Chondrocyte (in vitro differentiated cells): ENCODE measurements at regions not wholly inside any gene's neighbourhood (a gene's known extent, or its start where the extent isn't known, plus 50 kb on each side); places are given as distances from the start of the nearest gene placed in this dataset.

ENCODE experiments used
- DNase-seq: peaks from one replicate; pipeline ENCODE4 v3.0.0; 2021; ENCODE audit warnings: mixed read lengths, low spot score
- H3K27ac Mint-ChIP-seq: one replicate; pipeline ENCODE4 v1.8.0; 2021; ENCODE audit warnings: mild to moderate bottlenecking, moderate library complexity, mixed read lengths; ENCODE audit not compliant: unreplicated experiment
- H3K27me3 Mint-ChIP-seq: 2 replicates; pipeline ENCODE4 v1.8.0; 2021; ENCODE audit warnings: low read depth, mixed read lengths
- H3K36me3 Mint-ChIP-seq: 2 replicates; pipeline ENCODE4 v1.8.0; 2021; ENCODE audit warnings: low read depth, mixed read lengths
- H3K4me1 Mint-ChIP-seq: 2 replicates; pipeline ENCODE4 v1.8.0; 2021; ENCODE audit warnings: low read depth, mild to moderate bottlenecking, mixed read lengths
- H3K4me3 Mint-ChIP-seq: one replicate; pipeline ENCODE4 v1.8.0; 2021; ENCODE audit warnings: mild to moderate bottlenecking, moderate library complexity, mixed read lengths; ENCODE audit not compliant: unreplicated experiment
- H3K9me3 Mint-ChIP-seq: 2 replicates; pipeline ENCODE4 v1.8.0; 2021; ENCODE audit warnings: low read depth, mixed read lengths
- CTCF ChIP-seq: fragments of 200-600 bp; sonication (generic); IDR thresholded peaks from 2 replicates; pipeline ENCODE4 v1.5.0; 2021; ENCODE audit warnings: antibody characterized with exemption, mild to moderate bottlenecking, moderate library complexity

GRCh38 chr3:161796780-161797179 is 300.2 kb downstream of the OTOL1 start:
- no peaks in the 10 kb centered on the region for H3K36me3 Mint-ChIP-seq
- H3K9me3 Mint-ChIP-seq: peaks cover 2% of the 10 kb centered on the region
- no peak overlapping the region for H3K4me3 Mint-ChIP-seq
- H3K27ac Mint-ChIP-seq: no peak overlapping the region
- peaks cover 10% of the 10 kb centered on the region for H3K27me3 Mint-ChIP-seq
- no peak for TF ChIP-seq CTCF
- no peak for DNase-seq
- no peaks in the 10 kb centered on the region for H3K4me1 Mint-ChIP-seq

GRCh38 chr3:161798016-161798415 is 301.4 kb downstream of the OTOL1 start:
- DNase-seq: no peak
- H3K36me3 Mint-ChIP-seq: no peaks in the 10 kb centered on the region
- H3K4me1 Mint-ChIP-seq: no peaks in the 10 kb centered on the region
- H3K27ac Mint-ChIP-seq: no peak overlapping the region
- peaks cover 10% of the 10 kb centered on the region for H3K27me3 Mint-ChIP-seq
- no peak for TF ChIP-seq CTCF
- H3K9me3 Mint-ChIP-seq: peaks cover 2% of the 10 kb centered on the region
- H3K4me3 Mint-ChIP-seq: no peak overlapping the region

DNA sequence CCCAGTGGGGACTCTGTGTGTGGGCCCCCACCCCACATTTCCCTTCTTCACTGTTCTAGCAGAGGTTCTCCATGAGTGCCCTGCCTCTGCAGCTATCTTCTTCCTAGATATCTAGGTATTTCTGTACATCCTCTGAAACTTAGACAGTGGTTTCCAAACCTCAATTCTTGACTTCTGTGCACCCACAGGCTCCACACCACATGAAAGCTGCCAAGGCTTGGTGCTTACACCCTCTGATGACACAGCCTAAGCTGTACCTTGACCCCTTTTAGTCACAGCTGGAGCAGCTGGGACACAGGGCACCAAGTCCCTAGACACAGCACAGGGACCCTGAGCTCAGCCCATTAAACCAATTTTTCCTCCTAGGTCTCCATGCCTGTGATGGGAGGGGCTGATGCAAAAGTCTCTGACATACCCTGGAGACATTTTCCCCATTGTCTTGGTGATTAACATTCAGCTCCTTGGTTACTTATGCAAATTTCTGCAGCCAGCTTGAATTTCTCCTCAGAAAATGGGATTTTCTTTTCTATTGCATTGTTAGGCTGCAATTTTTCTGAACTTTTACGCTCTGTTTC is 304.5 kb downstream of the OTOL1 start:
- no peak for DNase-seq
- H3K4me3 Mint-ChIP-seq: no peak overlapping the region
- peaks cover 2% of the 10 kb centered on the region for H3K9me3 Mint-ChIP-seq
- no peak overlapping the region for H3K27ac Mint-ChIP-seq
- no peak for TF ChIP-seq CTCF
- H3K27me3 Mint-ChIP-seq: peaks cover 8% of the 10 kb centered on the region
- no peaks in the 10 kb centered on the region for H3K36me3 Mint-ChIP-seq
- H3K4me1 Mint-ChIP-seq: no peaks in the 10 kb centered on the region

DNA sequence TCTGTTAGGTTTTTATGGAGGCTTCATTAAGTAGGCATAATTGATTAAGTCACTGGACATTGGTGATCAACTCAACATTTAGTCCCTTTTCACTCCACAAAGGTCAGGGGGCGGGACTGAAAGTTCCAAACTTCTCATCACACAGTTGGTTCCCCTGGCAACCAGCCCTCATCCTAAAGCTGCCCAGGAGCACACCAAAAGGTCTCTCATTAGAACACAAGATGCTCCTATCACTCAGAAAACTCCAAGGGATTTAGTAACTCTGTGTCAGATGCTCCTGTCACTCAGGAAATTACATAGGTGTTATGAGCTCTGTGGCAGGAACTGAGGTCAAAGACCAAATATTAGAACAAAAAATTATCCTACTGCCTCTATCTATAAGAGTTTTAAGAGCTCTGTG is 321.5 kb downstream of the OTOL1 start:
- no peaks in the 10 kb centered on the region for H3K4me1 Mint-ChIP-seq
- H3K36me3 Mint-ChIP-seq: no peaks in the 10 kb centered on the region
- no peaks in the 10 kb centered on the region for H3K9me3 Mint-ChIP-seq
- DNase-seq: no peak
- H3K4me3 Mint-ChIP-seq: no peak overlapping the region
- H3K27me3 Mint-ChIP-seq: peaks cover 4% of the 10 kb centered on the region
- H3K27ac Mint-ChIP-seq: no peak overlapping the region
- TF ChIP-seq CTCF: no peak

DNA sequence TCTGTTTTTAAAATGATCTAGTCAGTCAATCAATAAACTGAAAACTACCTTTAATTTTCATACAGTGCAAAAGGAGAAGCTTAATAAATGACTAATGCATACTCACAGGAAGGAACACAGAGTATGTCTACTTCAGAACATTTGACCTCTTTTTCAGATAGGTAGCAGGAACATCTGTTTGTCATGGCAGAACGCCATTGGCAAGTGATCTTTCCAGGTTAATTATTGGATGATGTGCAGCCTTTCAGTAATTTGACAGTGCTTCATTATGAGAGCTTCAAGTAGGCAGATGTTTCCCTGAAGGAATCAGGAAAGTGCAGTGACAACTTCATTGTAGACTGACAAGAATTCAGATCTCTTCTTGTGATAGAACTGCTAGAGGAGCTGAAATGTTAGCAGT is 325.0 kb downstream of the OTOL1 start:
- no peak overlapping the region for H3K4me3 Mint-ChIP-seq
- H3K36me3 Mint-ChIP-seq: no peaks in the 10 kb centered on the region
- no peaks in the 10 kb centered on the region for H3K9me3 Mint-ChIP-seq
- H3K27me3 Mint-ChIP-seq: peaks cover 2% of the 10 kb centered on the region
- no peak for DNase-seq
- H3K27ac Mint-ChIP-seq: no peak overlapping the region
- H3K4me1 Mint-ChIP-seq: no peaks in the 10 kb centered on the region
- no peak for TF ChIP-seq CTCF
